Activated CD4-positive, alpha-beta T cell treated with anti-CD3 and anti-CD28 coated beads for 36 hours (primary cell): ENCODE measurements at regions not wholly inside any gene's neighbourhood (a gene's known extent, or its start where the extent isn't known, plus 50 kb on each side); places are given as distances from the start of the nearest gene placed in this dataset.
A peak's percentile ranks its signal among the peaks of the same experiment; 100 is the strongest.
"Not testable (repeated sequence)": the region's sequence is repeated elsewhere in the genome, so short reads cannot be mapped to it uniquely, and the experiment has no call there.

Experiments
- ATAC-seq: fragments of 200-7000 bp; cut with Tn5 transposase; one replicate; pipeline ENCODE4 v1.10.0; 2021; ENCODE audit warnings: mild to moderate bottlenecking, moderate library complexity
- CTCF ChIA-PET: fragments of 350-600 bp; sonication (Branson Sonifier 250); formaldehyde crosslinking; loops from one replicate; lab custom pipeline; 2021; ENCODE audit warnings: antibody characterized with exemption; lab: Charles Lee
- POLR2A ChIA-PET: fragments of 350-600 bp; sonication (Branson Sonifier 250); formaldehyde crosslinking; loops from one replicate; lab custom pipeline; 2021; ENCODE audit warnings: antibody characterized with exemption, inconsistent platforms; lab: Charles Lee
- DNase-seq: peaks from one replicate; pipeline ENCODE4 v3.0.0-alpha.2; 2020
- H3K27ac Mint-ChIP-seq: one replicate; pipeline ENCODE4 v1.8.0; 2021; ENCODE audit warnings: mixed read lengths
- H3K27me3 Mint-ChIP-seq: one replicate; pipeline ENCODE4 v1.8.0; 2021; ENCODE audit warnings: mixed read lengths
- H3K36me3 Mint-ChIP-seq: one replicate; pipeline ENCODE4 v1.8.0; 2021; ENCODE audit warnings: low read depth, mixed read lengths
- H3K4me1 Mint-ChIP-seq: one replicate; pipeline ENCODE4 v1.8.0; 2021; ENCODE audit warnings: mixed read lengths
- H3K4me3 Mint-ChIP-seq: one replicate; pipeline ENCODE4 v1.8.0; 2021; ENCODE audit warnings: mild to moderate bottlenecking, moderate library complexity, mixed read lengths
- H3K9me3 Mint-ChIP-seq: one replicate; pipeline ENCODE4 v1.8.0; 2021; ENCODE audit warnings: low read depth, mixed read lengths
- intact Hi-C, 2 experiments: fragments of 100-400 bp; cut with DNase I in 1 of 2; cut with micrococcal nuclease in 1 of 2; formaldehyde crosslinking; loops; one replicate each; pipeline versions ENCODE4 v1.14.2 to v1.15.1; 2022 to 2024; cut with DNase I, micrococcal nuclease

DNA sequence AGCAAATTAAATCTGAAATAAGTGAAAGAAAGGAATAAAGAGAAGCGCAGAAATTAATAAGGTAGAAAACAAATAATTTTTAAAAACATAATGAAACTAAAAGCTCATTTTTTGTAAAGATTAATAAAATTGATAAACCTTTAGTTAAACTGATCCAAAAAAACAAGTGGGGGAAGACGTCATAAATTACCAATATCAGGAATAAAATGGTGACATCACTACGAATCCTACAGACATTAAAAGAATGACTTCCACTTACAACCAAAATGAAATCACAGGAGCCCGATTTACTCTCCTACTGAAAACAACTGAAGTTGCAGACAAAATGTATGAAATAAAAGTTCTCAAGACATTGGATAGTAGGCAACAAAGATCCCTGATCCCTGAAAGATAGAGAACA is 68.1 kb upstream of the IFFO2 start:
- ATAC-seq (no peak), DNase-seq (no peak)
- peaks cover 4% of the 10 kb centered on the region for H3K9me3 Mint-ChIP-seq
- ChIA-PET CTCF (interaction anchor here (0.9 to 1.2 kb wide), 2 partner anchors 14 to 112 kb away, joined by 3 to 6 read pairs; no protein-coding TSS in a partner anchor), POLR2A (interaction anchor here (0.7 kb wide), 1 partner anchor 44 kb away, joined by 3 read pairs; no protein-coding TSS in a partner anchor)
- H3K27ac Mint-ChIP-seq = no peak overlapping the region
- H3K4me1 Mint-ChIP-seq = peaks cover 3% of the 10 kb centered on the region
- H3K27me3 Mint-ChIP-seq = peaks cover 3% of the 10 kb centered on the region
- no peaks in the 10 kb centered on the region for H3K36me3 Mint-ChIP-seq
- intact Hi-C loops = no loop called here
- no peak overlapping the region for H3K4me3 Mint-ChIP-seq

DNA sequence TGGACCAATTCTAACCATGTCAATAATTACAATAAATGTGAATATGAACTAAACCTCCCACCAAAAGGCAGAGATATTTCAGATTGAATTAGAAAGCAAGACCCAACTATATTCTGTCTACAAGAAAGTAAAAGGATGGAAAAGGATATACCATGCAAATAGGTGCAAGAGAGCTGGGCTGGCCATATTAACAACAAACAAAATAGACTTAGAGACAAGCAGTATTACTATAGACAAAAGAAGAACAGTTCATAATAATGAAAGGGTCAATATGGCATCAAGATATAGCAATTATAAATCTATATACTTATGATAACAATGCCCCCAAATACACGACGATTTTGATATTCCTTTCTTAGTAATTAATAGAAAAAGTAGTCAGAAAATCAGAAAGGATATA is 67.3 kb upstream of the IFFO2 start:
- no peak for ATAC-seq
- H3K36me3 Mint-ChIP-seq = no peaks in the 10 kb centered on the region
- H3K9me3 Mint-ChIP-seq = peaks cover 4% of the 10 kb centered on the region
- intact Hi-C loops = no loop called here
- no peak overlapping the region for H3K4me3 Mint-ChIP-seq
- H3K27me3 Mint-ChIP-seq = peaks cover 7% of the 10 kb centered on the region
- no peak for DNase-seq
- H3K27ac Mint-ChIP-seq = no peak overlapping the region
- ChIA-PET POLR2A (no interaction called here), CTCF (interaction anchor here (0.9 to 1.2 kb wide), 2 partner anchors 15 to 111 kb away, joined by 3 to 6 read pairs; no protein-coding TSS in a partner anchor)
- H3K4me1 Mint-ChIP-seq = peaks cover 3% of the 10 kb centered on the region

DNA sequence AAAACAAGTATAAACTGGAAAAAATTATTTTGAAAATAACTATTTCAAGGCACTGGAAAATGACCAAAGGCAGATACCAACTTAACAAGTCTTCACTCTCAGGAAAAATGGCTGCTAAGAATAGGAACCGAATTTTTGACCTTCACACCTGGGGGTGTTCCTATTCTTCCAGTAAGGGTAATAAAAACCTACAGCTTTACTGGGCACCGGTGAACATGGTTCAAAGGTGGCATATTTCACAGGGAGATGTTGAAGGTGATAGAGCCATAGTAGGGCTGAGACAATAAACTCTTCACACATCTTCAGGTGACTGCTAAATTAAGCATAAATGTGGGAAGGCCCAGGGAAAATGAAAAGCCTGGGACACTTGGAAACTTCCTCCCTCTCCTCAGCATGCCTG is 65.4 kb upstream of the IFFO2 start:
- DNase-seq = no peak
- no peak overlapping the region for H3K4me3 Mint-ChIP-seq
- H3K9me3 Mint-ChIP-seq = peaks cover 4% of the 10 kb centered on the region
- H3K27ac Mint-ChIP-seq = no peak overlapping the region
- no peaks in the 10 kb centered on the region for H3K4me1 Mint-ChIP-seq
- H3K27me3 Mint-ChIP-seq = peaks cover 4% of the 10 kb centered on the region
- intact Hi-C loops = no loop called here
- POLR2A ChIA-PET = no interaction called here
- ATAC-seq = no peak
- no peaks in the 10 kb centered on the region for H3K36me3 Mint-ChIP-seq
- CTCF ChIA-PET = interaction anchor here (0.7 kb wide), 1 partner anchor 178 kb away, joined by 3 read pairs; no protein-coding TSS in a partner anchor

DNA sequence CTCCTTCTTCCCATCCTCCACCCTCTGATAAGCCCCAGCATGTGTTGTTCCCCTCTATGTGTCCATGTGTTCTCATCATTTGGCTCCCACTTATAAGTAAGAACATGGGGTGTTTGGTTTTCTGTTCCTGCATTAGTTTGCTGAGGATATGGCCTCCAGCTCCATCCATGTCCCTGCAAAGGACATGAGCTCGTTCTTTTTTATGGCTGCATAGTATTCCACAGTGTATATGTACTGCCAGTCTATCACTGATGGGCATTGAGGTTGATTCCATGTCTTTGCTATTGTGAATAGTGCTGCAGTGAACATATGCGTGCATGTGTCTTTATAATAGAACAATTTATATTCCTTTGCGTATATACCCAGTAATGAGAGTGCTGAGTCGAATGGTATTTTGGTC is 62.8 kb upstream of the IFFO2 start:
- H3K27me3 Mint-ChIP-seq, H3K4me1 Mint-ChIP-seq, H3K9me3 Mint-ChIP-seq, H3K4me3 Mint-ChIP-seq, H3K27ac Mint-ChIP-seq, ATAC-seq, H3K36me3 Mint-ChIP-seq, intact Hi-C loops, POLR2A ChIA-PET, DNase-seq: not testable (repeated sequence)
- CTCF ChIA-PET = interaction anchor here (1.4 kb wide), 1 partner anchor 133 kb away, joined by 3 read pairs; no protein-coding TSS in a partner anchor

DNA sequence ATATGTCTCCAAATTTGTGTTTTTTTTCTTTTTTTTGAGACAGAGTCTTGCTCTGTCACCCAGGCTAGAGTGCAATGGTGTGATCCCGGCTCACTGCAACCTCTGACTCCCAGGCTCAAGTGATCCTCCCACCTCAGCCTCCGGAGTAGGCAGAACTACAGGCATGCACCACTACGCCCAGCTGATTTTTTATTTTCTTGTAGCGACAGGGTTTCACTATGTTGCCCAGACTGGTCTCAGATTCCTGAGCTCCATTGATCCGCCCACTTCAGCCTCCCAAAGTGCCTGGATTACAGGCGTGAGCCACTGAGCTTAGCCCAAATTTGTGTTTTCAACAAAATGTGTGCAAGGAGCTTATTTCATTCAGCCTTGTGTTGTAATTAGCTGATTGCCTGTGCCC is 59.0 kb upstream of the IFFO2 start:
- Mint-ChIP-seq H3K4me3 (no peak overlapping the region), H3K36me3 (no peaks in the 10 kb centered on the region), H3K27ac (no peak overlapping the region), H3K27me3 (peaks cover 6% of the 10 kb centered on the region), H3K4me1 (peaks cover 21% of the 10 kb centered on the region), H3K9me3 (no peaks in the 10 kb centered on the region)
- POLR2A ChIA-PET = no interaction called here
- CTCF ChIA-PET = interaction anchor here (0.5 to 1.2 kb wide), 2 partner anchors 60 to 112 kb away, joined by 4 to 5 read pairs; no protein-coding TSS in a partner anchor
- intact Hi-C loops = no loop called here
- ATAC-seq = no peak
- DNase-seq = no peak

DNA sequence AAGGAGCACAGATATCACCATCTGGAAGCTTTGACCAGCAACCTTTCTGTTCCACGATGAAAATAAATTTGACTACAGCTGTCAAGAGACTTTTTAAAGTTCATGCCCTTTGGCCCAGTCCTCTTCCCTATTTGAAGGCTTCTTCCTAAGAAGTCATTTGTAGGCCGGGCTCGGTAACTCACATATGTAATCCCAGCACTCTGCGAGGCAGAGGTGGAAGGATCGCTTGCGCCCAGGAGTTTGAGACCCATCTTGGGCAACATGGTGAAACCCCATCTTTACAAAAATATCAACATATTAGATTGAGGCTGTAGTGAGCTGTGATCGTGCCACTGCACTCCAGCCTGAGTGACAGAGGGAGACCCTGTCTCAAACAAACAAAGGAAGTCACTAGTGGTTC is 58.3 kb upstream of the IFFO2 start:
- DNase-seq (no peak), ATAC-seq (no peak)
- H3K4me3 Mint-ChIP-seq = no peak overlapping the region
- H3K27me3 Mint-ChIP-seq = peaks cover 6% of the 10 kb centered on the region
- H3K27ac Mint-ChIP-seq = no peak overlapping the region
- intact Hi-C loops = no loop called here
- H3K4me1 Mint-ChIP-seq = peaks cover 28% of the 10 kb centered on the region
- ChIA-PET CTCF (interaction anchor here (1.2 kb wide), 1 partner anchor 111 kb away, joined by 5 read pairs; no protein-coding TSS in a partner anchor), POLR2A (no interaction called here)
- H3K36me3 Mint-ChIP-seq = no peaks in the 10 kb centered on the region
- H3K9me3 Mint-ChIP-seq = no peaks in the 10 kb centered on the region

DNA sequence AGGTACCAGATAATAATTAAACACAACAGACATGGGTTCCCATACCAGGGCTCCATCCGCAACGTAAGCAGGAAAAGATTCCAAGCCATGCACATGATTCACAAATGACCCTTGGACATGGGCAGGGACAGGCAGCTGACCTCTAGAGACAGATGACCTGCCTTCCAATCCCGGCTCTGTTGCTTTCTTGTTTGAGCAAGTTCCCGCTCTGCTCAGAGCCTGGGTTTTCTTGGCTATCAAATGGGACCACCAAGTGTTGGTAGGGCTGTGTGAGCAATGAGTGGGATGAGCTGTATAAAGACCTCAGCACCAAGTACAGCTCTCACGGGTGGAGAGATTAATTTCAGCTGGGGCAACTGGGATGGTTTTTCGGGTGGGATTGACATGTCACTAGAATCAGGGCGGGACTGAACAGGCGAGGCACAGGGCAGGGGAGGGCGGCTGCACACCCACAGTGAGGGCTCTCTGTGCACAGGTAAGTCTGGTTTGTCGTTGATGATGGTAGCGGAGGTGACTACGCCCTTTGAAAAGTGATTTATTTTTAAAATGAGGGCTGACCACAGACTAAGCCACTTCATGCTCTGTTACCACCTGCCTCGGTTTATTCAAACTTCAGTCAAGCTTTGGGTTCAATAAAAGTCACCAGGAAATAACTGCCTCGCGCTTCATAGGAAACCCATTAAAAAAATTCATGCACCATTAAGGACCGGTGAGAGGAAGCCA is 57.5 kb upstream of the IFFO2 start:
- ATAC-seq (no peak), DNase-seq (no peak)
- Mint-ChIP-seq H3K4me3 (no peak overlapping the region), H3K9me3 (no peaks in the 10 kb centered on the region), H3K27ac (no peak overlapping the region), H3K4me1 (peaks cover 36% of the 10 kb centered on the region), H3K36me3 (no peaks in the 10 kb centered on the region), H3K27me3 (peaks cover 2% of the 10 kb centered on the region)
- intact Hi-C loops = no loop called here
- ChIA-PET POLR2A (interaction anchor here (0.5 kb wide), 1 partner anchor 85 kb away, joined by 3 read pairs; no protein-coding TSS in a partner anchor), CTCF (interaction anchor here (1.1 kb wide), 1 partner anchor 105 kb away, joined by 3 read pairs; no protein-coding TSS in a partner anchor)

DNA sequence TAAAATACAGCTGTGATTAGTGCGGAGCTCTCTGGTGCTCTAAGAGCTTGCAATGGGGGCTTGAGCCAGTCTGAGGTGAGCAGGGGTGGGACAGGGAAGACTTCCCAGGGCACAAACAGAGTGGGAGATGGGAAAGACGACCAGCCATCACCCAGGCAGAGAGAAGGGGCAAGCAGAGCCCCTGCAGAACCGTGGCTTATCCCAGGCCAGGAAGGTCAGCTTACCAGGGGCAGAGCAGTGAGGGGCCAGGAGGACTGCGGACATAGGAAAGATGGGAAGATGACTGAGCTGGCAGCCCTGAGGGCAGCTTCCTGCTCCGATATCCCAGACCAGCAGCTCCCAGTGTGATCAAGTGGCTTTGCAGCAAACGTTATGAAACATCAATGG is 55.4 kb upstream of the IFFO2 start:
- ATAC-seq (no peak), DNase-seq (no peak)
- Mint-ChIP-seq H3K4me1 (peaks cover 36% of the 10 kb centered on the region), H3K27me3 (peaks cover 2% of the 10 kb centered on the region), H3K27ac (peak overlapping the region; percentile 86), H3K36me3 (no peaks in the 10 kb centered on the region), H3K4me3 (peak overlapping the region; percentile 12), H3K9me3 (no peaks in the 10 kb centered on the region)
- ChIA-PET POLR2A (interaction anchor here (1.6 to 1.9 kb wide), 2 partner anchors 60 to 85 kb away, joined by 5 to 16 read pairs; no protein-coding TSS in a partner anchor), CTCF (interaction anchor here (1.1 to 1.3 kb wide), 3 partner anchors 14 to 60 kb away, joined by 3 to 5 read pairs (median 4); partner anchors contain the start of gene IFFO2)
- intact Hi-C loops = loop anchor here (1.0 to 2.0 kb wide), 8 partner anchors 9 to 699 kb away; partner anchors contain the start of genes ALDH4A1 (in 1 of the 2), IFFO2 (in 1 of the 2) and UBR4 (in 1 of the 2)

DNA sequence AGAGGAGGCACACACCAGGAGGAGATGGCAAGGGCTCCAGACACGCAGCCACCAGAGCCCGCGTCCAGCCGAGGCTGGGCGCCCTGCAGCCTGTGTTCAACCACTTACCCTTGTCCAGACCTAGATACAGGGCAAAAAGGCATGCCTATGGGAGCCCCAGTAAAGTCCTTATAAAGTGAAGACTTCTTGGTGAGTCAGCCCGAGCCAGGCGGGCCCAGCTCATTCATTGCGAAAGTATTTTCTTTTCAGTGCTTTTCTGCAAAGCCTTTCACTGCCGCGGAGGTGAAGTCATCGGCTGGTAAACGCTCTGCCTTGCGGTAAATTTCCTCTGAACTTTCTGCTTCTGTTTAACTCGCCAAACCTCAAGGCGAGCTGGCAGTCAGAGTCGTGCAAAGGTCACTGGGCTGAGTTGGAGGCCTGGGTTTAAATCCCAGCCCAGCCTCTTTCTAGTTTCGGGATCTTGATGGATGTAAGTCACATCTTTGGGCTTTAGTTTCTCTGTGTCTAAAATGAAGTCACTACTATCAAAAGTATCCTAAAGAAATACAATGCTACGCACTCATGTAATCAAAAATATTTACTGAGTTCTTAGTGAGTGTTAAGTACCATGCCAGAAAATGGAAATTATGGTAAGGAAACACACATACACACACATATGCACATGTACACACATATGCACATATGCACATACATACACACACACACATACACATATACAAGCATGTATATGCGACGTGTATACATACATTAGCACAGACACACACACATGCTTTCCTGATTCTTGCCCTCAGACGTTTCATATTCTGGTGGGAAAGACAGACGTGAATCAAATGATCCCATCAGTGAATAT is 54.7 kb upstream of the IFFO2 start:
- ChIA-PET CTCF (interaction anchor here (0.6 to 1.3 kb wide), 4 partner anchors 13 to 124 kb away, joined by 3 to 5 read pairs (median 4); partner anchors contain the start of gene IFFO2), POLR2A (interaction anchor here (0.7 to 1.9 kb wide), 6 partner anchors 10 to 168 kb away, joined by 3 to 16 read pairs (median 4); partner anchors contain the start of gene IFFO2)
- Mint-ChIP-seq H3K36me3 (no peaks in the 10 kb centered on the region), H3K4me3 (peak overlapping the region; percentile 12), H3K4me1 (peaks cover 36% of the 10 kb centered on the region), H3K27me3 (peaks cover 2% of the 10 kb centered on the region), H3K27ac (peak overlapping the region; percentile 87), H3K9me3 (no peaks in the 10 kb centered on the region)
- DNase-seq = peak; percentile 93
- intact Hi-C loops = loop anchor here (1.0 to 2.0 kb wide), 9 partner anchors 8 to 700 kb away; partner anchors contain the start of genes ALDH4A1 (in 1 of the 2), IFFO2 (in 1 of the 2) and UBR4 (in 1 of the 2)
- peak; percentile 97 for ATAC-seq

DNA sequence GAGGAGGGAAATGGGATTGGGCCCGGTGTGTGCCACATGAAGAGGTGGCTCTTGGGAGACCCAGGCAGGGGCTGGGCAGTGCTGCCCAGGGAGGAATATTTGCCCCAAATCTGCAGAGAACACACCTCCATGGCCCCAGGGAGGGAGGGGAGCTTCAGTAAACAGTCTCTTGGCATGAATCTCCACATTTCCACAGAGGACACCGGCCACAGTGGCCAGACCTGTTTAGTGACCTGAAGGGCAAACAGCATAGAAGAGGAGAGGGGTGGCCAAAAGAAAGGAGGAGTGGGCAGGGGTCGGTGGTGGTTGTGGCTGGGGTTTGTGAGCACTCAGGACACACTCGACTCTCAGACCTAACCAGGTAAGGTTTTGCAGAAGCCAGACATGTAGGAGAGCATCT is 54.0 kb upstream of the IFFO2 start:
- DNase-seq (no peak), ATAC-seq (no peak)
- Mint-ChIP-seq H3K9me3 (no peaks in the 10 kb centered on the region), H3K4me3 (no peak overlapping the region), H3K4me1 (peaks cover 41% of the 10 kb centered on the region), H3K36me3 (no peaks in the 10 kb centered on the region), H3K27me3 (peaks cover 5% of the 10 kb centered on the region), H3K27ac (peak overlapping the region; percentile 87)
- intact Hi-C loops = loop anchor here in 1 of 2 experiments (1.0 to 2.0 kb wide), 3 partner anchors 176 to 700 kb away; partner anchors contain the start of gene UBR4
- CTCF ChIA-PET = interaction anchor here (0.6 to 1.2 kb wide), 4 partner anchors 11 to 64 kb away, joined by 3 to 4 read pairs (median 3); partner anchors contain the start of gene IFFO2
- POLR2A ChIA-PET = interaction anchor here (0.5 to 1.9 kb wide), 6 partner anchors 9 to 169 kb away, joined by 3 to 16 read pairs (median 5); partner anchors contain the start of gene IFFO2
